Astrocyte (in vitro differentiated cells and primary cell): ENCODE measurements at regions not wholly inside any gene's neighbourhood (a gene's known extent, or its start where the extent isn't known, plus 50 kb on each side); places are given as distances from the start of the nearest gene placed in this dataset.

ENCODE experiments used
- DNase-seq: peaks from one replicate; pipeline ENCODE4 v3.0.0-alpha.2; 2010; ENCODE audit warnings: low read depth
- FAIRE-seq: peaks from 2 replicates; lab custom pipeline; 2011; peaks lifted over from hg19 to GRCh38; lab: Jason Lieb, UNC
- H2AFZ ChIP-seq: 2 replicates; pipeline ENCODE4 v1.6.0; 2012; ENCODE audit warnings: low read depth, low read length, inconsistent platforms
- H3K27ac ChIP-seq: 2 replicates; pipeline ENCODE4 v1.5.1; 2011; ENCODE audit warnings: low read depth, low read length, inconsistent platforms
- H3K27me3 ChIP-seq: 2 replicates; pipeline ENCODE4 v1.6.0; 2011; ENCODE audit warnings: low read length, inconsistent platforms; ENCODE audit not compliant: insufficient read depth
- H3K36me3 ChIP-seq: 2 replicates; pipeline ENCODE4 v1.5.1; 2011; ENCODE audit warnings: low read length, inconsistent platforms; ENCODE audit not compliant: insufficient read depth
- H3K4me1 ChIP-seq: 2 replicates; pipeline ENCODE4 v1.5.1; 2011; ENCODE audit warnings: low read length, inconsistent platforms; ENCODE audit not compliant: insufficient read depth
- H3K4me2 ChIP-seq: 2 replicates; pipeline ENCODE4 v1.6.0; 2012; ENCODE audit warnings: low read length, inconsistent platforms
- H3K4me3 ChIP-seq: 2 replicates; pipeline ENCODE4 v1.5.1; 2011; ENCODE audit warnings: low read depth, mild to moderate bottlenecking, low read length, inconsistent platforms; ENCODE audit not compliant: insufficient read depth
- H3K79me2 ChIP-seq: 2 replicates; pipeline ENCODE4 v1.6.0; 2012; ENCODE audit warnings: mild to moderate bottlenecking, low read length, inconsistent platforms; ENCODE audit not compliant: insufficient read depth
- H3K9ac ChIP-seq: 2 replicates; pipeline ENCODE4 v1.6.0; 2012; ENCODE audit warnings: mild to moderate bottlenecking, low read length, inconsistent platforms
- H3K9me3 ChIP-seq: 2 replicates; pipeline ENCODE4 v1.5.1; 2012; ENCODE audit warnings: low read depth, mild to moderate bottlenecking, low read length, inconsistent platforms; ENCODE audit not compliant: insufficient read depth
- H4K20me1 ChIP-seq: 2 replicates; pipeline ENCODE4 v1.6.0; 2012; ENCODE audit warnings: low read length, inconsistent platforms; ENCODE audit not compliant: insufficient read depth
- H3K27ac Mint-ChIP-seq: one replicate; pipeline ENCODE4 v1.8.0; 2021; ENCODE audit warnings: mild to moderate bottlenecking, mixed read lengths; ENCODE audit not compliant: unreplicated experiment
- H3K27me3 Mint-ChIP-seq: one replicate; pipeline ENCODE4 v1.8.0; 2021; ENCODE audit warnings: low read depth, mixed read lengths; ENCODE audit not compliant: unreplicated experiment
- H3K36me3 Mint-ChIP-seq: one replicate; pipeline ENCODE4 v1.8.0; 2021; ENCODE audit warnings: low read depth, mixed read lengths; ENCODE audit not compliant: unreplicated experiment
- H3K4me1 Mint-ChIP-seq: one replicate; pipeline ENCODE4 v1.8.0; 2021; ENCODE audit warnings: low read depth, mixed read lengths; ENCODE audit not compliant: unreplicated experiment
- H3K4me3 Mint-ChIP-seq: one replicate; pipeline ENCODE4 v1.8.0; 2021; ENCODE audit warnings: mild to moderate bottlenecking, moderate library complexity, mixed read lengths; ENCODE audit not compliant: unreplicated experiment
- H3K9me3 Mint-ChIP-seq: one replicate; pipeline ENCODE4 v1.8.0; 2021; ENCODE audit warnings: mild to moderate bottlenecking, mixed read lengths; ENCODE audit not compliant: unreplicated experiment
- CTCF ChIP-seq: IDR thresholded peaks from 2 replicates; pipeline ENCODE4 v1.5.1; 2011; ENCODE audit warnings: low read depth, mild to moderate bottlenecking, inconsistent platforms, low read length, moderate library complexity; ENCODE audit not compliant: insufficient read depth
- EZH2 ChIP-seq: IDR thresholded peaks from 2 replicates; pipeline ENCODE4 v1.6.1; 2012; ENCODE audit warnings: mild to moderate bottlenecking, low read length, inconsistent platforms; ENCODE audit not compliant: insufficient read depth

- Mint-ChIP-seq H3K9me3 (no peaks in the 10 kb centered on the region), H3K27ac (no peak overlapping the region), H3K4me1 (peaks cover 13% of the 10 kb centered on the region), H3K27me3 (no peaks in the 10 kb centered on the region), H3K36me3 (no peaks in the 10 kb centered on the region), H3K4me3 (no peak overlapping the region)
- H2AFZ ChIP-seq: no peak overlapping the region
- H3K9me3 ChIP-seq: no peaks in the 10 kb centered on the region
- FAIRE-seq (no peak), DNase-seq (no peak)
- no peak overlapping the region for H3K9ac ChIP-seq
- no peaks in the 10 kb centered on the region for H3K27me3 ChIP-seq
- no peaks in the 10 kb centered on the region for H3K79me2 ChIP-seq
- H3K27ac ChIP-seq: no peak overlapping the region
- no peaks in the 10 kb centered on the region for H3K36me3 ChIP-seq
- no peaks in the 10 kb centered on the region for H3K4me1 ChIP-seq
- H3K4me3 ChIP-seq: no peak overlapping the region
- TF ChIP-seq CTCF (no peak), EZH2 (no peak)
- H4K20me1 ChIP-seq: no peaks in the 10 kb centered on the region
- no peak overlapping the region for H3K4me2 ChIP-seq
These were observed 78.1 kb upstream of the CCDC190 start for GRCh38 chr1:162939035-162939434.

- FAIRE-seq: no peak
- H3K9ac ChIP-seq: no peak overlapping the region
- H3K36me3 Mint-ChIP-seq: no peaks in the 10 kb centered on the region
- no peaks in the 10 kb centered on the region for H3K36me3 ChIP-seq
- H3K79me2 ChIP-seq: no peaks in the 10 kb centered on the region
- no peak overlapping the region for H3K4me3 ChIP-seq
- peak overlapping the region; percentile 58 for H3K4me3 Mint-ChIP-seq
- no peaks in the 10 kb centered on the region for H4K20me1 ChIP-seq
- peak overlapping the region; percentile 42 for H3K27ac Mint-ChIP-seq
- H2AFZ ChIP-seq: no peak overlapping the region
- H3K27ac ChIP-seq: no peak overlapping the region
- H3K4me2 ChIP-seq: no peak overlapping the region
- no peaks in the 10 kb centered on the region for H3K9me3 ChIP-seq
- TF ChIP-seq EZH2 (no peak), CTCF (no peak)
- DNase-seq: no peak
- no peaks in the 10 kb centered on the region for H3K4me1 ChIP-seq
- no peaks in the 10 kb centered on the region for H3K9me3 Mint-ChIP-seq
- H3K4me1 Mint-ChIP-seq: peaks cover 7% of the 10 kb centered on the region
- H3K27me3 ChIP-seq: no peaks in the 10 kb centered on the region
- H3K27me3 Mint-ChIP-seq: no peaks in the 10 kb centered on the region
These were observed 76.9 kb upstream of the CCDC190 start for GRCh38 chr1:162937716-162938395.

DNA sequence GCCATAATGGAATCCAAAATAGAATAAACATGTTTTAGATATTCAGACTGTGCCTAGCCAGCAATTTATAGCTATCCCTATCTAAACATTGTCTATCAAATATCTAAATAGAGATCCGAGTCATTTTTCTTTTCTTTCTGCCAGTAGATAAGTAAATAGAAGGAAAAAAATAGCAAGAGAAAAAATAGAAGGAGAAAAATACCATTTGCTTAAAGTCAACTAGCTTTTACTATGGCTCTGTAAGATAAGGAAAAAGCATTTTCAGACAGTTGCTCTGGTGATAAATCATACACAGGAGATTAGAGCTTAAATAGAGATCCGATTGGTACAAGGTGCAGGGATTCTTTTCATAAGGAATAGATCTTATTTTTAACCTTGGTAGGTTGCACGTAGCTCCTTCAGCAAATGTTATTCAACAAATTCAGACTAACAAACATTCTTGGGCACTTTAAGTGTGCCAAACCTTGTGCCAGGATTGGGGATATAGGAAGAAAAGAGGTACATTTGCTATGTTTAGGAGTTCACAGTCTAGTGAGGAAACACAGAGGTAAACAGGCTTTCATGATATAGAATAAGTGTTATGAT, 70.1 kb upstream of the CCDC190 start:
- no peak overlapping the region for H3K4me3 ChIP-seq
- no peak overlapping the region for H3K4me2 ChIP-seq
- no peak for FAIRE-seq
- no peak overlapping the region for H3K27ac ChIP-seq
- no peaks in the 10 kb centered on the region for H3K4me1 ChIP-seq
- no peaks in the 10 kb centered on the region for H3K36me3 ChIP-seq
- H3K27me3 ChIP-seq: no peaks in the 10 kb centered on the region
- DNase-seq: no peak
- Mint-ChIP-seq H3K27ac (no peak overlapping the region), H3K9me3 (no peaks in the 10 kb centered on the region), H3K4me3 (no peak overlapping the region), H3K36me3 (no peaks in the 10 kb centered on the region), H3K27me3 (peaks cover 5% of the 10 kb centered on the region), H3K4me1 (no peaks in the 10 kb centered on the region)
- H3K79me2 ChIP-seq: no peaks in the 10 kb centered on the region
- TF ChIP-seq EZH2 (no peak), CTCF (no peak)
- no peak overlapping the region for H3K9ac ChIP-seq
- H3K9me3 ChIP-seq: no peaks in the 10 kb centered on the region
- H2AFZ ChIP-seq: no peak overlapping the region
- no peaks in the 10 kb centered on the region for H4K20me1 ChIP-seq
